Lower lobe of right lung (tissue), 2 donors: ENCODE measurements at regions not wholly inside any gene's neighbourhood (a gene's known extent, or its start where the extent isn't known, plus 50 kb on each side); places are given as distances from the start of the nearest gene placed in this dataset.

Experiments used
- ATAC-seq, 2 donors: fragments of 200-7000 bp; cut with Tn5 transposase; one replicate each; pipeline ENCODE4 v1.9.1; 2020 to 2022; ENCODE audit warnings: mild to moderate bottlenecking in 2 of 2, moderate library complexity in 2 of 2
- DNase-seq: peaks from one replicate; pipeline ENCODE4 v3.0.0-alpha.2; 2020
- H3K27ac ChIP-seq: fragments of 200-600 bp; one replicate; pipeline ENCODE4 v1.8.0; 2022
- H3K27me3 ChIP-seq: fragments of 200-600 bp; one replicate; pipeline ENCODE4 v1.8.0; 2022; ENCODE audit warnings: low read depth
- H3K36me3 ChIP-seq: fragments of 200-600 bp; one replicate; pipeline ENCODE4 v1.8.0; 2022; ENCODE audit warnings: mild to moderate bottlenecking
- H3K4me1 ChIP-seq: fragments of 200-600 bp; one replicate; pipeline ENCODE4 v1.8.0; 2022
- H3K4me3 ChIP-seq: fragments of 200-600 bp; one replicate; pipeline ENCODE4 v1.8.0; 2022; ENCODE audit warnings: mild to moderate bottlenecking
- H3K9me3 ChIP-seq: fragments of 200-600 bp; one replicate; pipeline ENCODE4 v1.8.0; 2022
- intact Hi-C: fragments of 100-400 bp; cut with DNase I; formaldehyde crosslinking; loops from one replicate; pipeline ENCODE4 v1.11.0; 2022
- TF ChIP-seq, protein P1 (sequence below): fragments of 200-600 bp; IDR thresholded peaks from one replicate; pipeline ENCODE4 v1.8.0; 2022; ENCODE audit warnings: antibody characterized with exemption, mild to moderate bottlenecking
- donor health status: DM: no; HTN: yes; CAD: no; lungs with severe emphysema.

- DNase-seq (peak; percentile 47), ATAC-seq (peak; percentile 76 to 91)
- Histone ChIP-seq H3K4me1 (no peaks in the 10 kb centered on the region), H3K27me3 (no peaks in the 10 kb centered on the region), H3K4me3 (no peak overlapping the region), H3K27ac (no peak overlapping the region), H3K36me3 (no peaks in the 10 kb centered on the region), H3K9me3 (no peaks in the 10 kb centered on the region)
- TF ChIP-seq, protein P1, sequence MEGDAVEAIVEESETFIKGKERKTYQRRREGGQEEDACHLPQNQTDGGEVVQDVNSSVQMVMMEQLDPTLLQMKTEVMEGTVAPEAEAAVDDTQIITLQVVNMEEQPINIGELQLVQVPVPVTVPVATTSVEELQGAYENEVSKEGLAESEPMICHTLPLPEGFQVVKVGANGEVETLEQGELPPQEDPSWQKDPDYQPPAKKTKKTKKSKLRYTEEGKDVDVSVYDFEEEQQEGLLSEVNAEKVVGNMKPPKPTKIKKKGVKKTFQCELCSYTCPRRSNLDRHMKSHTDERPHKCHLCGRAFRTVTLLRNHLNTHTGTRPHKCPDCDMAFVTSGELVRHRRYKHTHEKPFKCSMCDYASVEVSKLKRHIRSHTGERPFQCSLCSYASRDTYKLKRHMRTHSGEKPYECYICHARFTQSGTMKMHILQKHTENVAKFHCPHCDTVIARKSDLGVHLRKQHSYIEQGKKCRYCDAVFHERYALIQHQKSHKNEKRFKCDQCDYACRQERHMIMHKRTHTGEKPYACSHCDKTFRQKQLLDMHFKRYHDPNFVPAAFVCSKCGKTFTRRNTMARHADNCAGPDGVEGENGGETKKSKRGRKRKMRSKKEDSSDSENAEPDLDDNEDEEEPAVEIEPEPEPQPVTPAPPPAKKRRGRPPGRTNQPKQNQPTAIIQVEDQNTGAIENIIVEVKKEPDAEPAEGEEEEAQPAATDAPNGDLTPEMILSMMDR: no peak
- intact Hi-C loops: no loop called here
Observed at GRCh38 chr5:166262395-166262794, 2029.0 kb upstream of the WWC1 start.

DNA sequence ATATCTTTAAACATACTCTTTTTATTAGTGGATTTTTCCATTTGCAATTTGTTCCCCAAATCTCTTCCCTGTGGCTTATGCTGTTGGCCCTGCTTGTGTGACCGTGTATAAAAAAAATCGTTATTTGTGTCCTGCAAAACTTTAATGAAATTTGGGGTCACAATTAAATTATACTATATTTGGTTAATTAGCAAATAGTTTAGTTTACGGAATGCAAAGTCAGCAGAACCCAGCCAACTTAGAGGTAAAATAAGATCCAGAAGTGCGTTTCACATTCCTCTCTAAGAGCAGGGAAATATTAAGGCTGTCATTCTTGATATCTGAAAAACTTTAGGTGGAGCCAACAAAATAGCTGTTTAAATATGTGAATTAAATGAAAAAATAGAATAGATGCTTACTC is 2023.5 kb upstream of the WWC1 start:
- intact Hi-C loops: no loop called here
- Histone ChIP-seq H3K4me3 (no peak overlapping the region), H3K9me3 (no peaks in the 10 kb centered on the region), H3K36me3 (no peaks in the 10 kb centered on the region), H3K27me3 (no peaks in the 10 kb centered on the region), H3K4me1 (no peaks in the 10 kb centered on the region), H3K27ac (no peak overlapping the region)
- TF ChIP-seq, protein P1: no peak
- ATAC-seq (no peak), DNase-seq (no peak)

DNA sequence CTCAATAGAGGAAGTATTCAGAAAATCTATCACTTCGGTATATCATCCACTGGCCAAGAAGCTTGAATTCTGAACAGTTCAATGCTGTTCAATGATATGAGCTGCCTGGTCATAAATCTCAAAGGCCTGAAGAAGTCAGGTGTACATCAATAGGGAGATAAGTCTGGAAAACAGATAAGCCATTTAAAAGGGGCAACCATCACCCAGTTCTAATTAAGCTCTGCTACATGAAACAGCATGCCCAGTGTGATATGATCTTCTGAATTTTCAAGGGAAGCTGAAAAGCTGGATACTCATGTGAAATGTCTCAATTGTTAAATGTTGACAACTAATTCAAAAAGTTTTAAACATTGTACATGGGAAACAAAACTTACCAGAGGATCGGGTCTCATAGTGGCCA is 2020.7 kb upstream of the WWC1 start:
- intact Hi-C loops: no loop called here
- no peaks in the 10 kb centered on the region for H3K9me3 ChIP-seq
- H3K27me3 ChIP-seq: no peaks in the 10 kb centered on the region
- H3K4me3 ChIP-seq: no peak overlapping the region
- no peak overlapping the region for H3K27ac ChIP-seq
- ATAC-seq (no peak), DNase-seq (no peak)
- TF ChIP-seq, protein P1: no peak
- no peaks in the 10 kb centered on the region for H3K36me3 ChIP-seq
- H3K4me1 ChIP-seq: no peaks in the 10 kb centered on the region

- intact Hi-C loops: no loop called here
Observed at GRCh38 chr5:166276006-166276405, 2015.4 kb upstream of the WWC1 start.

DNA sequence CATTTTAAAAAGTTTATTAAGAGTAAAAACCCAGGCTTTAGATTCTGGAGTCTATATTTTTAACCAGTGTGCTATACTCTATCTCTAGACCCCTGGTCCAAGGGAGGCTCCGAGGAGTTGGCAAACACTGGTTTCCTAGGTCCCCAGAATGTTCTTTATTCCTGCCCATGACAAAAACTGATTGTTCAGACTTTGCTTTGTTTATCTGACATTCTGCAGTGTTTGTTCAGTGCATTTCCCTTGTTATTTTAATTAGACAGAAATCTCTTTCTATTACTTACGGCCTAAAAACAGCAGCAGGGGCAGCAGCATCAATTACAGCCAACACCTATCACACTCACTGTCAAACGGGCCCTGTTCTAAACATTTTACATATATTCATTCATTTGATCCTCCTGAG is 2011.6 kb upstream of the WWC1 start:
- intact Hi-C loops: no loop called here
- Histone ChIP-seq H3K27ac (no peak overlapping the region), H3K36me3 (no peaks in the 10 kb centered on the region), H3K4me3 (no peak overlapping the region), H3K4me1 (no peaks in the 10 kb centered on the region), H3K9me3 (no peaks in the 10 kb centered on the region), H3K27me3 (no peaks in the 10 kb centered on the region)
- DNase-seq (no peak), ATAC-seq (no peak)
- TF ChIP-seq, protein P1: no peak

More at GRCh38 chr5:166276006-166276405, 2015.4 kb upstream of the WWC1 start:
- H3K9me3 ChIP-seq: no peaks in the 10 kb centered on the region
- no peak overlapping the region for H3K4me3 ChIP-seq
- H3K36me3 ChIP-seq: no peaks in the 10 kb centered on the region
- DNase-seq (no peak), ATAC-seq (no peak)
- TF ChIP-seq, protein P1: no peak
- no peaks in the 10 kb centered on the region for H3K27me3 ChIP-seq
- no peaks in the 10 kb centered on the region for H3K4me1 ChIP-seq
- H3K27ac ChIP-seq: no peak overlapping the region

DNA sequence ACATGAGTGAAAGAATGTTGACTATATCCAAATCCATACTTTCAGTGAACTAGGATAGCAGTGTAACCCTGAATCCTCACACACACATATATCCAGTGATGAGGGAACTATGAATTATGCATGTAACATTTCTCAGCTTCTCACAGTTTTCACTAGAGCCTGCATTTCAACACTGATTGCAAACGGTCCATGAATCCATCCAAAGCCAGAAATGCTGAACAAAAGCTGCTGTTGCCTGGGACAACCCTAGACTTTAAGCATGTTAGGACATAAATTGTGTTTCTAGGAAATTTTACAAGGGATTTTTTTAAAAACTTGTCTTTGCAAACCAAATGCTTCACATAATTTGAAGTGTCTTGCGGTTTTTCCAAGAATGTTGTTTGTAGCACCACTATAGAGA is 2010.0 kb upstream of the WWC1 start:
- intact Hi-C loops: no loop called here
- no peak overlapping the region for H3K27ac ChIP-seq
- DNase-seq: no peak
- H3K4me3 ChIP-seq: no peak overlapping the region
- ATAC-seq: no peak
- no peaks in the 10 kb centered on the region for H3K9me3 ChIP-seq
- H3K4me1 ChIP-seq: no peaks in the 10 kb centered on the region
- H3K36me3 ChIP-seq: no peaks in the 10 kb centered on the region
- TF ChIP-seq, protein P1: no peak
- H3K27me3 ChIP-seq: no peaks in the 10 kb centered on the region
